ENCODE measurements at regions not wholly inside any gene's neighbourhood (a gene's known extent, or its start where the extent isn't known, plus 50 kb on each side); places are given as distances from the start of the nearest gene placed in this dataset.

DNA sequence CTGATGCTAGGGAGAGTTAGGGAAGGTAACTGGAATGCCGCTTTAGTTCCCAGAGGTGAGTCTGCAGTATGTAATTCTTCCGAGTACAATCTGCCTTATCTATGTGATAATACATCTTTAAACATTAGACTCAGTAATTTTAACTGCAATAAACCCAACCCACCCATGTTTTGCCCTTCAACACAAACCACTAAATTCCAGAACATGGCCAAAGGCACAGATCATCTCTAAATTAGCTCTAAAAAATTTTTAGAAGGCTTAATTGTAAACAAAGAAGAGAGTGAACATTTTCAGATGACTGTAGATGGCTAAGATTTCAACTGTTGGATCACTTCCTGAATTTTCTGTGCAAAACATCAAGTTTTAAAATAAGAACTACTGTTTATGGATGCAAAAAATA is 488.7 kb upstream of the ID2 start:
- TF ChIP-seq MAX (IDR thresholded peaks at IDR 0.05): no peak
- TF ChIP-seq TAF1 (conservative IDR thresholded peaks at IDR 0.05): no peak
- TF ChIP-seq, protein P1, sequence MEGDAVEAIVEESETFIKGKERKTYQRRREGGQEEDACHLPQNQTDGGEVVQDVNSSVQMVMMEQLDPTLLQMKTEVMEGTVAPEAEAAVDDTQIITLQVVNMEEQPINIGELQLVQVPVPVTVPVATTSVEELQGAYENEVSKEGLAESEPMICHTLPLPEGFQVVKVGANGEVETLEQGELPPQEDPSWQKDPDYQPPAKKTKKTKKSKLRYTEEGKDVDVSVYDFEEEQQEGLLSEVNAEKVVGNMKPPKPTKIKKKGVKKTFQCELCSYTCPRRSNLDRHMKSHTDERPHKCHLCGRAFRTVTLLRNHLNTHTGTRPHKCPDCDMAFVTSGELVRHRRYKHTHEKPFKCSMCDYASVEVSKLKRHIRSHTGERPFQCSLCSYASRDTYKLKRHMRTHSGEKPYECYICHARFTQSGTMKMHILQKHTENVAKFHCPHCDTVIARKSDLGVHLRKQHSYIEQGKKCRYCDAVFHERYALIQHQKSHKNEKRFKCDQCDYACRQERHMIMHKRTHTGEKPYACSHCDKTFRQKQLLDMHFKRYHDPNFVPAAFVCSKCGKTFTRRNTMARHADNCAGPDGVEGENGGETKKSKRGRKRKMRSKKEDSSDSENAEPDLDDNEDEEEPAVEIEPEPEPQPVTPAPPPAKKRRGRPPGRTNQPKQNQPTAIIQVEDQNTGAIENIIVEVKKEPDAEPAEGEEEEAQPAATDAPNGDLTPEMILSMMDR (IDR thresholded peaks at IDR 0.05; ENCODE audit: low read depth, low read length, missing input control): no peak
